Astrocyte (in vitro differentiated cells and primary cell): ENCODE measurements at regions not wholly inside any gene's neighbourhood (a gene's known extent, or its start where the extent isn't known, plus 50 kb on each side); places are given as distances from the start of the nearest gene placed in this dataset.

Source experiments
- EZH2 ChIP-seq: IDR thresholded peaks from 2 replicates; pipeline ENCODE4 v1.6.1; 2012; ENCODE audit warnings: mild to moderate bottlenecking, low read length, inconsistent platforms; ENCODE audit not compliant: insufficient read depth
- TF ChIP-seq, protein P1 (sequence below): IDR thresholded peaks from 2 replicates; pipeline ENCODE4 v1.5.1; 2011; ENCODE audit warnings: low read depth, mild to moderate bottlenecking, inconsistent platforms, low read length, moderate library complexity; ENCODE audit not compliant: insufficient read depth

DNA sequence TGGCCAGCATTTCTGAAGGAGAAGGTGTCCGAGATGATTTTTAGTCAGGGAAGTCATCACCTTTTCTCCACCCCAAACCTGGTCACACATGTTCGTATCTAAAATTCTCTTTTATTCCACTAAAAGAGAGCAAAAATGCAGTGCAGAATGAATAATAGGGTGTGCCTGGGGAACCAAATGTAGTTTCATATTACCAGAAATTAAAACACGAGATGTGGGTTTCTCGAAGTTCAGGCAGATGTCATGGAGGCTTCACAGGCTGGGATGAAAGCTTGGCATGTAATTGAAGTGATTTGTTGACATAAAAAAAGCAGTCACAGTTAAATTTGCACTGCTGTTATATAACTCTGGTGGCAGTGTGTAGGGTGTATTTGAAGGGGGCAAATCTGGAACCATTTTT is 165.5 kb upstream of the PDE5A start:
- no peak for TF ChIP-seq EZH2
- TF ChIP-seq, protein P1, sequence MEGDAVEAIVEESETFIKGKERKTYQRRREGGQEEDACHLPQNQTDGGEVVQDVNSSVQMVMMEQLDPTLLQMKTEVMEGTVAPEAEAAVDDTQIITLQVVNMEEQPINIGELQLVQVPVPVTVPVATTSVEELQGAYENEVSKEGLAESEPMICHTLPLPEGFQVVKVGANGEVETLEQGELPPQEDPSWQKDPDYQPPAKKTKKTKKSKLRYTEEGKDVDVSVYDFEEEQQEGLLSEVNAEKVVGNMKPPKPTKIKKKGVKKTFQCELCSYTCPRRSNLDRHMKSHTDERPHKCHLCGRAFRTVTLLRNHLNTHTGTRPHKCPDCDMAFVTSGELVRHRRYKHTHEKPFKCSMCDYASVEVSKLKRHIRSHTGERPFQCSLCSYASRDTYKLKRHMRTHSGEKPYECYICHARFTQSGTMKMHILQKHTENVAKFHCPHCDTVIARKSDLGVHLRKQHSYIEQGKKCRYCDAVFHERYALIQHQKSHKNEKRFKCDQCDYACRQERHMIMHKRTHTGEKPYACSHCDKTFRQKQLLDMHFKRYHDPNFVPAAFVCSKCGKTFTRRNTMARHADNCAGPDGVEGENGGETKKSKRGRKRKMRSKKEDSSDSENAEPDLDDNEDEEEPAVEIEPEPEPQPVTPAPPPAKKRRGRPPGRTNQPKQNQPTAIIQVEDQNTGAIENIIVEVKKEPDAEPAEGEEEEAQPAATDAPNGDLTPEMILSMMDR = no peak
